Peyer's patch (tissue), 4 donors: ENCODE measurements at regions not wholly inside any gene's neighbourhood (a gene's known extent, or its start where the extent isn't known, plus 50 kb on each side); places are given as distances from the start of the nearest gene placed in this dataset.

Source experiments
- CTCF ChIP-seq, 6 experiments: fragments of 450-650 bp in 4 of 6; fragments of 200-600 bp in 2 of 6; sonication (generic) in 1 of 6; IDR thresholded peaks; one replicate each; pipeline ENCODE4 v1.5.1; 2017 to 2019; ENCODE audit warnings: antibody characterized with exemption in 6 of 6, mild to moderate bottlenecking in 3 of 6, moderate library complexity in 1 of 6
- POLR2A ChIP-seq, 2 donors: fragments of 450-650 bp; IDR thresholded peaks; one replicate each; pipeline ENCODE4 v1.5.1; 2017; ENCODE audit warnings: antibody characterized with exemption in 2 of 2, mild to moderate bottlenecking in 2 of 2, moderate library complexity in 2 of 2

DNA sequence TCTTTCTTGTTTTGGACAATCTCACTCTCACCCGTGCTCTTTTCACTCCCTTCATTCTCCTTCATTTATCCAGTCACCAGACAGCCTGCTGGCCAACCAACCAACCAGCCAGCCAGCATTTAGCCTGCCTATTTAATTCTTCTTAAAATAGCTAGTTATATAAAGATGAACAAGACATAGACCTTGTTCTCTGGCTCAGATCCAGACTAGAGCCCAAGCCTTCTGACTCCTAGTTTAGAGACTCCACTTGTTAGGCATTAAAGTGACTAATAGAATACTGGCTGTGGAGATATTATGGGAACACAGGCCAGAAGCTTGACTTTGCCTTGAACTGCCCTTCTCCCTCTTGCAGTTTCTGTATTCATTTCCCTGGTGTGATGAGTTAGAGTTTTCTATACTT, 215.3 kb upstream of the THRB start:
- TF ChIP-seq CTCF (IDR thresholded peaks at IDR 0.05) (no peak), POLR2A (IDR thresholded peaks at IDR 0.05) (no peak)
